Peyer's patch (tissue), 4 donors: ENCODE measurements at regions not wholly inside any gene's neighbourhood (a gene's known extent, or its start where the extent isn't known, plus 50 kb on each side); places are given as distances from the start of the nearest gene placed in this dataset.

Source experiments
- POLR2A ChIP-seq, 2 donors: fragments of 450-650 bp; IDR thresholded peaks; one replicate each; pipeline ENCODE4 v1.5.1; 2017; ENCODE audit warnings: antibody characterized with exemption in 2 of 2, mild to moderate bottlenecking in 2 of 2, moderate library complexity in 2 of 2
- TF ChIP-seq, protein P1 (sequence below), 6 experiments: fragments of 450-650 bp in 4 of 6; fragments of 200-600 bp in 2 of 6; sonication (generic) in 1 of 6; IDR thresholded peaks; one replicate each; pipeline ENCODE4 v1.5.1; 2017 to 2019; ENCODE audit warnings: antibody characterized with exemption in 6 of 6, mild to moderate bottlenecking in 3 of 6, moderate library complexity in 1 of 6

DNA sequence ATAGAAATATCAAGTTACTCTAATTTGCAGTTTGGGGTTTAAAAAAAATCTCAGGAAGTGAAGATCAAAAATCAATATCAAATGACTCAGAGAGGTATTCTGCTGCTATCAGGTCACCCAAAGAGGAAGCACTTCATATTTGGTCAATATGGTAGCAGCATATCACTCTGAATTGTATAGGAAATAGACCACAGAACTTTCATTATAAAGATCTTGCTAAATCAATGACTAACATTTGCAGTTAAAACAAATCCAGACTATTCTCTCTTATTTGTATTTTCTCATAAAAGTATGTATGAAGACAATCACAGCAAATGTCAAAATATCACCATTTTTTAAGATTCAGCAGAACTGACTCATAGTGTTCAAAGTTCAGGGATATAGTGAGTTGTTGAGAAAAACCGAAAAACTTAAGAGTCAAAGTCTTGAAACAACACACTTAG, 105.8 kb upstream of the PCSK1 start:
- TF ChIP-seq, protein P1, sequence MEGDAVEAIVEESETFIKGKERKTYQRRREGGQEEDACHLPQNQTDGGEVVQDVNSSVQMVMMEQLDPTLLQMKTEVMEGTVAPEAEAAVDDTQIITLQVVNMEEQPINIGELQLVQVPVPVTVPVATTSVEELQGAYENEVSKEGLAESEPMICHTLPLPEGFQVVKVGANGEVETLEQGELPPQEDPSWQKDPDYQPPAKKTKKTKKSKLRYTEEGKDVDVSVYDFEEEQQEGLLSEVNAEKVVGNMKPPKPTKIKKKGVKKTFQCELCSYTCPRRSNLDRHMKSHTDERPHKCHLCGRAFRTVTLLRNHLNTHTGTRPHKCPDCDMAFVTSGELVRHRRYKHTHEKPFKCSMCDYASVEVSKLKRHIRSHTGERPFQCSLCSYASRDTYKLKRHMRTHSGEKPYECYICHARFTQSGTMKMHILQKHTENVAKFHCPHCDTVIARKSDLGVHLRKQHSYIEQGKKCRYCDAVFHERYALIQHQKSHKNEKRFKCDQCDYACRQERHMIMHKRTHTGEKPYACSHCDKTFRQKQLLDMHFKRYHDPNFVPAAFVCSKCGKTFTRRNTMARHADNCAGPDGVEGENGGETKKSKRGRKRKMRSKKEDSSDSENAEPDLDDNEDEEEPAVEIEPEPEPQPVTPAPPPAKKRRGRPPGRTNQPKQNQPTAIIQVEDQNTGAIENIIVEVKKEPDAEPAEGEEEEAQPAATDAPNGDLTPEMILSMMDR (IDR thresholded peaks at IDR 0.05) = no peak
- TF ChIP-seq POLR2A (IDR thresholded peaks at IDR 0.05) = no peak
